Stimulated activated CD8-positive, alpha-beta memory T cell treated with anti-CD3 and anti-CD28 coated beads, Interleukin-7, amount 100 ng/mL, for 48 hours (primary cell): ENCODE measurements at regions not wholly inside any gene's neighbourhood (a gene's known extent, or its start where the extent isn't known, plus 50 kb on each side); places are given as distances from the start of the nearest gene placed in this dataset.

ENCODE experiments used
- DNase-seq, 2 donors: peaks; one replicate each; pipeline ENCODE4 v3.0.0-alpha.2; 2020; ENCODE audit warnings: low read depth in 1 of 2; ENCODE audit errors: extremely low read depth in 1 of 2

DNA sequence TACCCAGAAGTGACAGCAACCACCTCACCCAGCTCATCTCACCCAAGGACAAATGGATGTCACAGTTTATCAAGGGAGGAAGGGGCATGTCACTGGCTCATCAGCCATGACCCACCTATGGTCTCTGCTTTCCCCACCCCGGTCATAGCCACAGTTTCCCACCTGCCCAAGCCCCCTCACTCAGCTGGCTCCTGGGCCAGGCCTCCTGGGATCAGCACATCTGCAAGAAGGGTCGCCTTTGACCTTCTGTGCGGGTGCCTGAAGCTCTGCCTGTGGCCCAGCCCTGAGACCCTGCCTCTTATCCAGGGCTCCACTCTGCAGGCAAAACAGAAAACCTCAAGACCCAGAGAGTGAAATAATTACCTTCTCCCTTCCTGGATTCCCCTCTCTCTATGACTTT is 236.4 kb downstream of the BUD13 start:
- no peak for DNase-seq

GRCh38 chr11:116535994-116536393 is 236.8 kb downstream of the BUD13 start:
- DNase-seq: no peak

GRCh38 chr11:116535120-116535519 is 237.7 kb downstream of the BUD13 start:
- DNase-seq: no peak

- DNase-seq: no peak
Measured at GRCh38 chr11:116534270-116534975, 238.4 kb downstream of the BUD13 start.

DNA sequence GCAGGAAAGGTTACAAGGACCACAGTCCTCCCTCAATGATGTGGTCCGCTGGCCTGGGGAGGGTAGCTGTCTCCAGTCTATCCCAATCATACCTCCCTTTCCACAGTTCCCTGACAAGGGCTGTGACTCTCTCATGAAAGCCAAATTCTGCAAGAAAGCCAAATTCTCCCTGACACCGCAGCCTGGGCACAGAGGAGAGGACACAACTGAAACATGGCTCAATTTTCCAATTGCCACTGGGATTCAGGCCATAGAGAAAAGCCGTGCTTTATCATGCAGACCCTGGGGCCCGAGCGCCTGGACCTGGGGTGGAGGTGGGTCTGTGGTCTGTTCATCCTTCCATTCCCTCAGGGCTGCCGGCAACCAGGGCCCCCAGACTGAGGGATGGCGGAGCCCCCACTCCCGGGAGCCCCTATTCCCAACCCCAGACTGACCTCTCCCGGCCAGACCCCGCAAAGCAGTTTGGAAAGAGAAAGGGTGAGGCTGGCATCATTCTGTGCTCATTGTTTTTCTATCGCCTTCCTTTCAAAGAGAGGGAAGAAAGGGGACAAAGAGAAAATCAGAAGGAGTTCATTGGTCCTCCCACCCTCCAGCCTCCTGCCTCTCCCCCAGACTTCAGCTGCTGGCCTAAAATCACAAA is 239.5 kb downstream of the BUD13 start:
- no peak for DNase-seq

DNA sequence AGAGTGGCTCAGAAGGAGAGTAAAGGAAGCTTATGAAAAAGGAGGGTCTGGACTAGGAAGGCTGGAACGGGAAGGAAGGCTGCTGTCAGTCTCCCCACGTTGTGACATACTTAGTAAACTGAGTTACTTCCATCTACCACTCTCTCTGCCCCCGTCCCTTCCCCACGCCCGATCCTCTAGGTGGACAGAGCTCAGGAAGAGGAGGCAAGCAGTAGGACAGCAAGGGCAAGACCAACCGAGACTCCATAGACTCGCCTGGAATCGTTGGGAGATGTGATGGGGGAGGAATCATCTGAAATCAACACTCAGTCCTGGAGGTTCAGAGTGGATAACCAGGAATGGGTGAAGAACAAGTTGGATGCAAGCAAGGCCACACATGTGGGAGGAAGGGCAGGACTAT is 240.7 kb downstream of the BUD13 start:
- DNase-seq: no peak

GRCh38 chr11:116530705-116531104 is 242.1 kb downstream of the BUD13 start:
- DNase-seq: no peak

DNA sequence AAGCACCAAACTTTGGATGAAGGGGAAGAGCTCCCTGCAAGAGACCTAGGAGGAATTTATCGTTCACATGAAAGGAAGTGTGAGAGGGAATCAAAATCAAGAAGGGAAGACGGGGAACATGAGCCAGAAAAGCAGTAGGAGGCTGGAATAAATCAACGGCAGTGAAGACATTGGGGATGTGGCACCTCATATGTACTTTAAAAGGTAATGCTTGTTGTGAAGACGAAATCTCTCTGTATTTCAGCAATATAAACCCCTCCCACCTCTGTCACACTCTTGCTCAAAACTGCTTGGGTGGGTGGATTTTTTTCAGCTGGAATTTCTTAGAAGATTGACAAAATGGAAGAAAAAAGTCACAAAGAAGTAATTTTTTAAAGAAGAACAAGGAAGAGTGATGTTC is 243.5 kb downstream of the BUD13 start:
- DNase-seq: no peak

GRCh38 chr11:116527180-116527991 is 245.4 kb downstream of the BUD13 start:
- DNase-seq: no peak

DNA sequence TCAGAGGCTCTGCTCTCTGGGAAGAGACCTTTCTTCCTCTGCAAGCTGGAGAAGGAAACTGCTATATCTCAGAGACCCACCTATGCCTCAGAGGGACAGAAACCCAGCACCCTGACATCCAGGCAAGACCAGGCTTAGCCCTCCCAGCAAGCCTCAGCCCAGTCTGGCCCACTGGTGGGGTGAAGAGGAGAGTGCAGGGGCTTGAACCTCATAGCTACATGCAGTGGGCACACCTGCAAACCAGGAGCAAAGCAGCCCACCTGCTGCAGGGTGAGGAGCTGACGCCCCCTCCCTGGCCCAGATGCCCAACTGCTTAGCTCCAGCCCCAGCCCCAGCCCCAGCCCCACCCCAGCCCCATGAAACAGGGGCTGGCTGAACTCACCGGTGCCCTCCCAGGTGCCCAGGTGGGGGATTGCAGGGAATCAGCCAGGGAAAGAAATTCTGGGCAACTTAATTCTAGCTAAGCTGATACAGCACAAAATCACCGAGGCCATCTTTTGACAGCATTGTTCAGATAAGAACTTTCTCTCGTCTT is 246.8 kb downstream of the BUD13 start:
- DNase-seq: no peak

- DNase-seq: no peak
Measured at GRCh38 chr11:116519499-116519898, 253.3 kb downstream of the BUD13 start.

DNA sequence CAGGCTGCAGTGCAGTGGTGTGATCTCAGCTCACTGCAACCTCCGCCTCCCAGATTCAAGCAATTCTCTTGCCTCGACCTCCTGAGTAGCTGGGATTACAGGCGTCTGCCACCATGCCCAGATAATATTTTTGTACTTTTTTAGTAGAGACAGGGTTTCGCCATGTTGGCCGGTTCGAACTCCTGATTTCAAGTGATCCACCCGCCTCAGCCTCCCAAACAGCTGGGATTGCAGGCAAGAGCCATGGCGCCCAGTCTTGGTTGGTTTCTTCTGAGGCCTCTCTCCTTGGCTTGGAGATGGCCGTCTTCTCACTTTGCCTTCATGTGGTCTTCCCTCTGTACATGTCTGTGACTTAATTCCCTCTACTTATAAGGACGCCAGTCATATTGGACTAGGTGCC is 254.6 kb downstream of the BUD13 start:
- DNase-seq: no peak

DNA sequence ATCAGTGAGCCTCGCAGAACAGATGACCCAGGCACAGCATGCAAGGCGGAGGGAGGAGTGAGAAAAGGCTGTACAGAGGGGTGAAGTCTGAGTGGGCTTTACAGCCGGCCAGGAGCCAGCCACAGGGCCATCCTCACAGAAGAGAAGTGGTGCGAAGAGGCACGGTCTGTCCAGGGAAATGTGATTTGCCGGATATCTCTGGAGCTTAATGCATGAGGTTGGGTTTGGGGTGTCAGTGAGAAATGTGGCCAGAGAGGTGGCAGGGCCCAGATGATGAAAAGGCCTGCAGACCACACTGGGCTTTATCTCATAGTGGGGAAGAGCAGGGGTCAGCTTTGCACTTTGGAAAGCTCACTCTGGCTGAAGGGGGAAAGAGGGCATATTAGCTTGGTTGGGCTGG is 255.2 kb downstream of the BUD13 start:
- DNase-seq: no peak

DNA sequence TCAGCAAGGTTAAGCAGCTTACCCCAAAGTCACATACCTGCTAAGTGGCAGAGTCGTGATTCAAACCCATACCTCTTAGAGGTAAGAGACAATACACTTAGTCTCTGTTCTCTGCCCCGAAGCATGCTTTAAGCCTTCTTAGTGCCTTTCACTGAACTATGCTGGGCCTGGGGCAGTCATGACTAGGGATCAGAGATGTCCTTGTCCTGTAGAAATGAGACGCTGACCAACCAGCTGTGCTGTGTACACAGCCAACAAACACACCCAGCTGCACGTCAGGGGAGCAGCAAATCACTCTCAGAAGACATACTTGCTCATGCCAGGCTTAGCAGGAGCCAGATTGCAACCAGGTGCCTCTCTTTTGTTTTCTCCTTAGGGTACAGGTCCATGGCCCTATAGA is 255.7 kb downstream of the BUD13 start:
- no peak for DNase-seq

- no peak for DNase-seq
Measured at GRCh38 chr11:116515664-116516184, 257.1 kb downstream of the BUD13 start.

GRCh38 chr11:116513894-116514293 is 258.9 kb downstream of the BUD13 start:
- DNase-seq: no peak

DNA sequence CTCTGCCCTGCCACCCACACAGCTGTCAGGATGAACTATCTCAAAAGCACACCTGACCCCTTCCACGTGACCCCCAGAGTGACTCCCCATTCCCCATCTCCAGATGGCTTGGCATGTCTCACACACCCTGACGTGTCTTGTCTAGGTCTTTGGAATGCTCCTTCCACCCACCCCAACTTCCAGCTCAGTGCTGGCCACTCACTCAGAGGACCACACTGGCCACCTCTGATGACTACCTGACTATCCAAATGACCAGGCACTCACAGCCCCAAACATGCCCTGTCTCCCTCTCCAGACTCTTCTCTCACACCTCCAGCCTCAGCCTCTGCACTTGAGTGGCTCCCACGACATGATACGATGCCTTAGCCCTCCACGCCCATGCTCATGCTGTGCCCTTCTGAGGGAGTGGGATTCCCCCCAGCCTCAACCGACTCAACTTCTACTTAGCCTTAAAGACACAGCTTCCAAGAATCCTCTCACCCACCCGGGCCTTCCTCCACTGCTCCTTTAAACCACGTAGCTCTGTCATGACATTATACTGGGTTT is 259.4 kb downstream of the BUD13 start:
- no peak for DNase-seq

DNA sequence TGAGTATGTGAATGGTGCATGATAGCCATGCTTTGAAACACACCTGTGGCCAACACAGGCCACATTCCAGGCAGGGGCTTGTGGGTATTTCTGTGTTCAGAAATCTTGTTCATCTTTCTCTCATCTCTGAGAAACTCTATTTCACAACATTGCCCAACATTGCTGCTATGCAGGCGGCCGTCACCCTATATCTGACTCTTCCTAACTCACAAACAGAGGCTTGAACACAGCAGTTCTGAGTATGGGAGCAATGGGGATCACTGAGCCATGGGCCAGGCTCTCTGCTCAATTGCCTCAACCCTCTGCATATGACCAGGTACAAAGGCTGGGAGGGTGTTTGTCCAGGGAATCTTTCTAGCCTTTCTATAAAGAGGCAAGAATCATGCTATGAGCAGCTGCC is 259.9 kb downstream of the BUD13 start:
- no peak for DNase-seq

- no peak for DNase-seq
Measured at GRCh38 chr11:116511684-116512083, 261.1 kb downstream of the BUD13 start.

GRCh38 chr11:116510886-116511650 is 261.7 kb downstream of the BUD13 start:
- DNase-seq: no peak
